Endodermal cell (in vitro differentiated cells): ENCODE measurements at regions not wholly inside any gene's neighbourhood (a gene's known extent, or its start where the extent isn't known, plus 50 kb on each side); places are given as distances from the start of the nearest gene placed in this dataset.
"Not testable (repeated sequence)": the region's sequence is repeated elsewhere in the genome, so short reads cannot be mapped to it uniquely, and the experiment has no call there.

Experiments used
- DNase-seq: peaks from one replicate; pipeline ENCODE4 v3.0.0-alpha.2; 2017
- H3K27ac ChIP-seq: 2 replicates; pipeline ENCODE4 v1.5.1; 2013; ENCODE audit warnings: mild to moderate bottlenecking, low read depth, low read length, moderate library complexity
- H3K27me3 ChIP-seq: 2 replicates; pipeline ENCODE4 v1.6.1; 2013; ENCODE audit warnings: mild to moderate bottlenecking, low read length, moderate library complexity; ENCODE audit not compliant: insufficient read depth, control insufficient read depth, poor library complexity, severe bottlenecking
- H3K36me3 ChIP-seq: 2 replicates; pipeline ENCODE4 v1.7.0; 2013; ENCODE audit warnings: mild to moderate bottlenecking, low read length, moderate library complexity; ENCODE audit not compliant: control insufficient read depth, insufficient read depth
- H3K4me1 ChIP-seq: one replicate; pipeline ENCODE4 v1.7.0; 2013; ENCODE audit warnings: low read length; ENCODE audit not compliant: control insufficient read depth, insufficient read depth
- H3K4me3 ChIP-seq: 2 replicates; pipeline ENCODE4 v1.5.1; 2013; ENCODE audit warnings: mild to moderate bottlenecking, low read length, moderate library complexity
- H3K9ac ChIP-seq: 2 replicates; pipeline ENCODE4 v1.6.1; 2013; ENCODE audit warnings: mild to moderate bottlenecking, low read length, moderate library complexity; ENCODE audit not compliant: poor library complexity, severe bottlenecking; ENCODE audit errors: extremely low read depth
- H3K9me3 ChIP-seq: 2 replicates; pipeline ENCODE4 v1.6.1; 2013; ENCODE audit warnings: mild to moderate bottlenecking, low read length, moderate library complexity; ENCODE audit not compliant: control insufficient read depth
- H3K27ac Mint-ChIP-seq: 2 replicates; pipeline ENCODE4 v1.8.0; 2020; ENCODE audit warnings: mixed read lengths
- H3K27me3 Mint-ChIP-seq: 2 replicates; pipeline ENCODE4 v1.8.0; 2021; ENCODE audit warnings: mild to moderate bottlenecking, mixed read lengths; ENCODE audit not compliant: insufficient read depth
- H3K36me3 Mint-ChIP-seq: 2 replicates; pipeline ENCODE4 v1.8.0; 2020; ENCODE audit warnings: low read depth, mixed read lengths
- H3K4me1 Mint-ChIP-seq: 2 replicates; pipeline ENCODE4 v1.8.0; 2020; ENCODE audit warnings: mixed read lengths
- H3K4me3 Mint-ChIP-seq: 2 replicates; pipeline ENCODE4 v1.8.0; 2020; ENCODE audit warnings: mild to moderate bottlenecking, moderate library complexity, mixed read lengths
- H3K9me3 Mint-ChIP-seq: 2 replicates; pipeline ENCODE4 v1.8.0; 2020; ENCODE audit warnings: mild to moderate bottlenecking, mixed read lengths
- WGBS, 2 experiments: methylation state at CpG; one replicate each; pipeline versions ENCODE4 v1.1.5 to v1.1.7; 2013; ENCODE audit warnings: missing lambda C conversion rate in 2 of 2, mixed read lengths in 1 of 2; ENCODE audit not compliant: insufficient coverage in 1 of 2, insufficient read length in 1 of 2; 5-methylcytosine and 5-hydroxymethylcytosine counted together
- TF ChIP-seq, protein P1 (sequence below): fragments of 200-600 bp; sonication (generic); conservative IDR thresholded peaks from 2 replicates; pipeline ENCODE4 v1.5.0; 2021; ENCODE audit warnings: antibody characterized with exemption, mild to moderate bottlenecking

DNA sequence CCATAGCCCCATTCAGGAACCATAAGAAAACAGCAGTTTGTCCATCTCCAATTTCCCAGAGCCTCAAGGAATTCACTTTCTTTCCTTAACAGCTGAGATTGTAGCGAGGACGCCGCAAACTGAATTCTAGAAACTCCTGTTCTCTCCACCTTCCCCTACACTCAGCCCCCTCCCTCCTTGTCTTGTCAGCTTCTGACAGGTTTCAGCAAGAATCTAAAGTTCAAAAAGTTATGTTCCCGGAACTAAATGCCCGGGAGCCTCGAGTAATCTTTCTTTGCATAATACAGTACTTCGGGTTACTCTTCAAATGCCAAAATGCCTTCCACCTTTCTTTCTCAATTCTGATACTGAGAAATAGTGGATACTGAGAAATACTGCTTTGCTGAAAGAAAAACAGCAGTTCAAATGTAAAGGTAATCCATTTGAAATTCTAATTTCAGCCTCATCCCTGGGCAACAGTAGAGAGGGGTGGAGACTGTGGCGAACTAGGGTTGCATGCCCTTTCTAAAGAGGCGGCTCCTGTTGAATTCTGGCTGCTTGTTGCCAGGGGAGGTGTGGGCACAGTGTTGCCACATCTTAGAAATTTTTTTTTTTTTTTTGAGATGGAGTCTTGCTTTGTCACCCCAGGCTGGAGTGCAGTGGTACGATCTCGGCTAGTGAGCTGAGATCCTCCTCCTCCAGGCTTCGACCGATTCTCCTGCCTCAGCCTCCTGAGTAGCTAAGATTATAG, 63.5 kb upstream of the USP7 start:
- no peaks in the 10 kb centered on the region for H3K4me1 ChIP-seq
- H3K27ac ChIP-seq: no peak overlapping the region
- Mint-ChIP-seq H3K4me1 (no peaks in the 10 kb centered on the region), H3K27ac (no peak overlapping the region), H3K9me3 (no peaks in the 10 kb centered on the region), H3K27me3 (no peaks in the 10 kb centered on the region), H3K4me3 (no peak overlapping the region), H3K36me3 (no peaks in the 10 kb centered on the region)
- no peak overlapping the region for H3K4me3 ChIP-seq
- H3K36me3 ChIP-seq: no peaks in the 10 kb centered on the region
- H3K27me3 ChIP-seq: no peaks in the 10 kb centered on the region
- DNase-seq: no peak
- TF ChIP-seq, protein P1, sequence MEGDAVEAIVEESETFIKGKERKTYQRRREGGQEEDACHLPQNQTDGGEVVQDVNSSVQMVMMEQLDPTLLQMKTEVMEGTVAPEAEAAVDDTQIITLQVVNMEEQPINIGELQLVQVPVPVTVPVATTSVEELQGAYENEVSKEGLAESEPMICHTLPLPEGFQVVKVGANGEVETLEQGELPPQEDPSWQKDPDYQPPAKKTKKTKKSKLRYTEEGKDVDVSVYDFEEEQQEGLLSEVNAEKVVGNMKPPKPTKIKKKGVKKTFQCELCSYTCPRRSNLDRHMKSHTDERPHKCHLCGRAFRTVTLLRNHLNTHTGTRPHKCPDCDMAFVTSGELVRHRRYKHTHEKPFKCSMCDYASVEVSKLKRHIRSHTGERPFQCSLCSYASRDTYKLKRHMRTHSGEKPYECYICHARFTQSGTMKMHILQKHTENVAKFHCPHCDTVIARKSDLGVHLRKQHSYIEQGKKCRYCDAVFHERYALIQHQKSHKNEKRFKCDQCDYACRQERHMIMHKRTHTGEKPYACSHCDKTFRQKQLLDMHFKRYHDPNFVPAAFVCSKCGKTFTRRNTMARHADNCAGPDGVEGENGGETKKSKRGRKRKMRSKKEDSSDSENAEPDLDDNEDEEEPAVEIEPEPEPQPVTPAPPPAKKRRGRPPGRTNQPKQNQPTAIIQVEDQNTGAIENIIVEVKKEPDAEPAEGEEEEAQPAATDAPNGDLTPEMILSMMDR: no peak
- WGBS, 2 experiments: 90 to 96% methylated on average over 4 to 13 of the region's 13 CpGs
- H3K9ac ChIP-seq: no peak overlapping the region
- no peaks in the 10 kb centered on the region for H3K9me3 ChIP-seq

DNA sequence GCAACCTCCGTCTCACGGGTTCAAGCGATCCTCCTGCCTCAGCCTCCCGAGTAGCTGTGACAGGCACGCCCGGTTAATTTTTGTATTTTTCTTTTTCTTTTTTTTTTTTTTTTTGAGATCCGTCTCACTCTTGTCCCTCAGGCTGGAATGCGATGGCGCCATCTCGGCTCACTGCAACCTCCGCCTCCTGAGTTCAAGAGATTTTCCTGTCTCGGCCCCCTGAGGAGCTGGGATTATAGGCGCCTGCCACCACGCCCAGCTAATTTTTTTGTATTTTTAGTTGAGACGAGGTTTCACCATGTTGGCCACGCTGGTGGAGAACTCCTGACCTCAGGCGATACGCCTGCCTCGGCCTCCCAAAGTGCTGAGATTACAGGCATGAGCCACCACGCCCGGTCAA, 63.0 kb upstream of the HAPSTR1 start:
- not testable (repeated sequence) for H3K4me3 Mint-ChIP-seq, H3K4me1 Mint-ChIP-seq, H3K9ac ChIP-seq, H3K4me3 ChIP-seq, DNase-seq, H3K36me3 Mint-ChIP-seq, H3K27me3 ChIP-seq, H3K36me3 ChIP-seq, H3K9me3 ChIP-seq, H3K4me1 ChIP-seq, H3K27ac ChIP-seq, H3K9me3 Mint-ChIP-seq, H3K27ac Mint-ChIP-seq, H3K27me3 Mint-ChIP-seq
- WGBS, 2 experiments: 88 to 93% methylated on average over 15 to 21 of the region's 21 CpGs

DNA sequence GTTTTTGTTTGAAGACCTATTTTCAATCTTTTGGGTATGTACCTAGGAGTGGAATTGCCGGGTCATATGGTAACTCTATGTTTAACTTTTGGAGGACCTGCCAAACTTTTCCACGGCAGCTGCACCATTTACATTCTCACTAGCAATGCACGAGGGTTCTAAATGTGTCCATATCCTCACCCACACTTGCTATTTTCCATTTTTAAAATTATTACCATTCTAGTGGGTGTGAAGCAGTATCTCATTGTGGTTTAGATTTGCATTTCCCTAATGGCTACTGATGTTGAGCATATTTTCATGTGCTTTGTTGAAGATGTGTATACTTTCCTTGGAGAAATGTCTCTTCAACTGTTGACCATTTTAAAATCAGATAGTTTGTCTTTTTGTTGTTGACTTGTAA, 60.3 kb upstream of the HAPSTR1 start:
- H3K36me3 Mint-ChIP-seq: no peaks in the 10 kb centered on the region
- Histone ChIP-seq H3K27me3 (no peaks in the 10 kb centered on the region), H3K4me3 (no peak overlapping the region), H3K27ac (no peak overlapping the region), H3K36me3 (no peaks in the 10 kb centered on the region), H3K4me1 (no peaks in the 10 kb centered on the region), H3K9me3 (no peaks in the 10 kb centered on the region), H3K9ac (no peak overlapping the region)
- no peaks in the 10 kb centered on the region for H3K9me3 Mint-ChIP-seq
- no peak overlapping the region for H3K4me3 Mint-ChIP-seq
- TF ChIP-seq, protein P1: no peak
- 87 to 88% methylated on average over 3 of the region's 3 CpGs for WGBS, 2 experiments
- no peak for DNase-seq
- no peak overlapping the region for H3K27ac Mint-ChIP-seq
- peaks cover 1% of the 10 kb centered on the region for H3K4me1 Mint-ChIP-seq
- no peaks in the 10 kb centered on the region for H3K27me3 Mint-ChIP-seq
